AG09319 (cell line): ENCODE measurements at regions not wholly inside any gene's neighbourhood (a gene's known extent, or its start where the extent isn't known, plus 50 kb on each side); places are given as distances from the start of the nearest gene placed in this dataset.

Experiments
- DNase-seq: peaks from one replicate; pipeline ENCODE4 v3.0.0-alpha.2; 2010; ENCODE audit warnings: low read depth; ENCODE audit errors: extremely low read depth
- CTCF ChIP-seq: IDR thresholded peaks from 2 replicates; pipeline ENCODE4 v1.5.1; 2011; ENCODE audit warnings: low read depth, mild to moderate bottlenecking, inconsistent platforms, low read length, moderate library complexity

- no peak for DNase-seq
- no peak for TF ChIP-seq CTCF
Measured at GRCh38 chr10:120995768-120996167, 144.6 kb downstream of the WDR11 start.

GRCh38 chr10:120996456-120997034 is 145.4 kb downstream of the WDR11 start:
- TF ChIP-seq CTCF: no peak
- DNase-seq: no peak

GRCh38 chr10:120997313-120997712 is 146.2 kb downstream of the WDR11 start:
- no peak for DNase-seq
- no peak for TF ChIP-seq CTCF

GRCh38 chr10:120997756-120998155 is 146.6 kb downstream of the WDR11 start:
- DNase-seq: no peak
- no peak for TF ChIP-seq CTCF

GRCh38 chr10:120998251-120998650 is 147.1 kb downstream of the WDR11 start:
- TF ChIP-seq CTCF: no peak
- no peak for DNase-seq

GRCh38 chr10:120998782-120999285 is 147.7 kb downstream of the WDR11 start:
- TF ChIP-seq CTCF: no peak
- no peak for DNase-seq

- TF ChIP-seq CTCF: no peak
- no peak for DNase-seq
Measured at GRCh38 chr10:120999868-121000267, 148.7 kb downstream of the WDR11 start.
